Astrocyte of the spinal cord (primary cell): ENCODE measurements at regions not wholly inside any gene's neighbourhood (a gene's known extent, or its start where the extent isn't known, plus 50 kb on each side); places are given as distances from the start of the nearest gene placed in this dataset.
A peak's percentile ranks its signal among the peaks of the same experiment; 100 is the strongest.

Experiments
- DNase-seq: peaks from one replicate; pipeline ENCODE4 v3.0.0; 2011; ENCODE audit warnings: low read depth, low spot score
- H3K4me3 ChIP-seq: 2 replicates; pipeline ENCODE4 v1.5.1; 2011; ENCODE audit warnings: low read depth, mild to moderate bottlenecking, low read length, moderate library complexity
- CTCF ChIP-seq: IDR thresholded peaks from 2 replicates; pipeline ENCODE4 v1.5.1; 2012; ENCODE audit warnings: low read depth, mild to moderate bottlenecking, low read length, inconsistent platforms
- in situ Hi-C: cut with HindIII; loops from 2 replicates; pipeline ENCODE4 v1.10.0; 2017; ENCODE audit warnings: low sequenced_read_pairs

GRCh38 chr10:4088354-4089066, 303.5 kb upstream of the KLF6 start:
- in situ Hi-C loops: no loop called here
- no peak for DNase-seq
- TF ChIP-seq CTCF: no peak
- no peak overlapping the region for H3K4me3 ChIP-seq

GRCh38 chr10:4086131-4086898, 301.3 kb upstream of the KLF6 start:
- H3K4me3 ChIP-seq: no peak overlapping the region
- in situ Hi-C loops: no loop called here
- DNase-seq: peak; percentile 37
- no peak for TF ChIP-seq CTCF

- H3K4me3 ChIP-seq: no peak overlapping the region
- in situ Hi-C loops: no loop called here
- DNase-seq: no peak
- TF ChIP-seq CTCF: no peak
Measured at GRCh38 chr10:4083509-4084003, 298.5 kb upstream of the KLF6 start.

GRCh38 chr10:4082861-4083260, 297.9 kb upstream of the KLF6 start:
- peak; percentile 19 for DNase-seq
- in situ Hi-C loops: no loop called here
- no peak overlapping the region for H3K4me3 ChIP-seq
- no peak for TF ChIP-seq CTCF

- H3K4me3 ChIP-seq: no peak overlapping the region
- no peak for DNase-seq
- no peak for TF ChIP-seq CTCF
- in situ Hi-C loops: no loop called here
Measured at GRCh38 chr10:4081685-4082111, 296.7 kb upstream of the KLF6 start.

- in situ Hi-C loops: no loop called here
- DNase-seq: no peak
- H3K4me3 ChIP-seq: no peak overlapping the region
- TF ChIP-seq CTCF: no peak
Measured at GRCh38 chr10:4080225-4080805, 295.3 kb upstream of the KLF6 start.
